MM.1S (cell line): ENCODE measurements at regions not wholly inside any gene's neighbourhood (a gene's known extent, or its start where the extent isn't known, plus 50 kb on each side); places are given as distances from the start of the nearest gene placed in this dataset.

Experiments used
- DNase-seq: peaks from one replicate; pipeline ENCODE4 v3.0.0-alpha.2; 2015
- H2AFZ ChIP-seq: fragments of 300-600 bp; sonication (generic); 2 replicates; pipeline ENCODE4 v1.6.0; 2016; ENCODE audit warnings: antibody characterized with exemption, low read length
- H3F3A ChIP-seq: fragments of 300-600 bp; sonication (generic); 2 replicates; pipeline ENCODE4 v1.6.1; 2016; ENCODE audit warnings: mild to moderate bottlenecking, antibody characterized with exemption, low read length, moderate library complexity, mixed read lengths; ENCODE audit not compliant: insufficient read depth
- H3K27ac ChIP-seq: fragments of 300-600 bp; sonication (generic); 2 replicates; pipeline ENCODE4 v1.5.1; 2016; ENCODE audit warnings: mild to moderate bottlenecking, low read length
- H3K27me3 ChIP-seq: fragments of 300-600 bp; sonication (generic); replicated peaks from 2 replicates; pipeline ENCODE4 v1.6.0; 2016; ENCODE audit warnings: low read length; ENCODE audit not compliant: insufficient read depth
- H3K36me3 ChIP-seq: fragments of 300-600 bp; sonication (generic); replicated peaks from 2 replicates; pipeline ENCODE4 v1.6.1; 2016; ENCODE audit warnings: mild to moderate bottlenecking, low read length, mixed read lengths; ENCODE audit not compliant: insufficient read depth
- H3K4me1 ChIP-seq: fragments of 300-600 bp; sonication (generic); 2 replicates; pipeline ENCODE4 v1.6.1; 2016; ENCODE audit warnings: low read length, mixed read lengths
- H3K4me2 ChIP-seq: fragments of 300-600 bp; sonication (generic); 2 replicates; pipeline ENCODE4 v1.6.0; 2016; ENCODE audit warnings: low read depth, low read length
- H3K4me3 ChIP-seq: fragments of 300-600 bp; sonication (generic); 2 replicates; pipeline ENCODE4 v1.5.1; 2016; ENCODE audit warnings: low read length, mixed read lengths
- H3K79me2 ChIP-seq: fragments of 300-600 bp; sonication (generic); 2 replicates; pipeline ENCODE4 v1.6.1; 2016; ENCODE audit warnings: mixed run types, low read length, mixed read lengths
- H3K9ac ChIP-seq: fragments of 300-600 bp; sonication (generic); 2 replicates; pipeline ENCODE4 v1.6.1; 2016; ENCODE audit warnings: low read length, mixed read lengths
- H3K9me2 ChIP-seq: fragments of 300-600 bp; sonication (generic); replicated peaks from 2 replicates; pipeline ENCODE4 v1.6.1; 2016; ENCODE audit warnings: mild to moderate bottlenecking, low read length, mixed read lengths; ENCODE audit not compliant: insufficient read depth
- H3K9me3 ChIP-seq: fragments of 300-600 bp; sonication (generic); replicated peaks from 2 replicates; pipeline ENCODE4 v1.6.1; 2016; ENCODE audit warnings: mild to moderate bottlenecking, low read length, mixed read lengths; ENCODE audit not compliant: insufficient read depth
- H4K20me1 ChIP-seq: fragments of 300-600 bp; sonication (generic); 2 replicates; pipeline ENCODE4 v1.6.1; 2016; ENCODE audit warnings: mild to moderate bottlenecking, low read length, moderate library complexity, mixed read lengths; ENCODE audit not compliant: insufficient read depth
- EZH2 ChIP-seq: fragments of 300-600 bp; sonication (generic); optimal IDR thresholded peaks from 2 replicates; pipeline ENCODE3; 2017; ENCODE audit warnings: low read depth, mild to moderate bottlenecking, antibody characterized with exemption, low read length, mixed read lengths
- EZH2phosphoT487 ChIP-seq: fragments of 300-600 bp; sonication (generic); IDR thresholded peaks from 2 replicates; pipeline ENCODE4 v1.6.1; 2018; ENCODE audit warnings: antibody characterized with exemption, low read length
- TF ChIP-seq, protein P1 (sequence below): fragments of 300-600 bp; sonication (generic); IDR thresholded peaks from 2 replicates; pipeline ENCODE4 v1.5.1; 2016; ENCODE audit warnings: antibody characterized with exemption, low read length, mixed read lengths

DNA sequence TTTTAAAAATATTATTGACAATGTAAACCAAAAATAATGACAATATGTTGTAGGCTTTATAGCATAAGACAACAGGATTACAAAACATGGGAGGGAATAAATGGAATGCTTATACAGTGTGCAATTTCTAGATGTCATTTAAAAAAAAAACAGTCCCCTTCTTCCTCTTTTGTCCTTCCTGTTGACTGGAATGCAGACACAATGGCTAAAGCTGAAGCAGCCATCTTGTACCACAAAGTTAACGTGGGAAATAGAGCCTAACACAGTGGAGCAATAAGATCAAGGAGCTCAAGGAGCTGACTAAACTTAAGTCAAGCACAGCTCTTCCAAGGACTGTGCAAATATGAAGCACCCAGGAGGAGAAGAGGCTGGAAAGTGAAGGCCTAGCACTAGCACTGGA lies 208.1 kb downstream of the ARHGAP12 start:
- Histone ChIP-seq H3K9ac (no peak overlapping the region), H3K4me3 (no peak overlapping the region), H3K27me3 (no peaks in the 10 kb centered on the region), H2AFZ (no peak overlapping the region), H3K4me1 (no peaks in the 10 kb centered on the region), H3K4me2 (no peak overlapping the region), H3F3A (no peaks in the 10 kb centered on the region), H3K27ac (no peak overlapping the region), H4K20me1 (no peaks in the 10 kb centered on the region), H3K36me3 (no peaks in the 10 kb centered on the region), H3K9me3 (no peaks in the 10 kb centered on the region), H3K79me2 (no peaks in the 10 kb centered on the region), H3K9me2 (no peaks in the 10 kb centered on the region)
- no peak for DNase-seq
- no peak for TF ChIP-seq EZH2
- no peak for TF ChIP-seq EZH2phosphoT487
- TF ChIP-seq, protein P1, sequence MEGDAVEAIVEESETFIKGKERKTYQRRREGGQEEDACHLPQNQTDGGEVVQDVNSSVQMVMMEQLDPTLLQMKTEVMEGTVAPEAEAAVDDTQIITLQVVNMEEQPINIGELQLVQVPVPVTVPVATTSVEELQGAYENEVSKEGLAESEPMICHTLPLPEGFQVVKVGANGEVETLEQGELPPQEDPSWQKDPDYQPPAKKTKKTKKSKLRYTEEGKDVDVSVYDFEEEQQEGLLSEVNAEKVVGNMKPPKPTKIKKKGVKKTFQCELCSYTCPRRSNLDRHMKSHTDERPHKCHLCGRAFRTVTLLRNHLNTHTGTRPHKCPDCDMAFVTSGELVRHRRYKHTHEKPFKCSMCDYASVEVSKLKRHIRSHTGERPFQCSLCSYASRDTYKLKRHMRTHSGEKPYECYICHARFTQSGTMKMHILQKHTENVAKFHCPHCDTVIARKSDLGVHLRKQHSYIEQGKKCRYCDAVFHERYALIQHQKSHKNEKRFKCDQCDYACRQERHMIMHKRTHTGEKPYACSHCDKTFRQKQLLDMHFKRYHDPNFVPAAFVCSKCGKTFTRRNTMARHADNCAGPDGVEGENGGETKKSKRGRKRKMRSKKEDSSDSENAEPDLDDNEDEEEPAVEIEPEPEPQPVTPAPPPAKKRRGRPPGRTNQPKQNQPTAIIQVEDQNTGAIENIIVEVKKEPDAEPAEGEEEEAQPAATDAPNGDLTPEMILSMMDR = no peak

DNA sequence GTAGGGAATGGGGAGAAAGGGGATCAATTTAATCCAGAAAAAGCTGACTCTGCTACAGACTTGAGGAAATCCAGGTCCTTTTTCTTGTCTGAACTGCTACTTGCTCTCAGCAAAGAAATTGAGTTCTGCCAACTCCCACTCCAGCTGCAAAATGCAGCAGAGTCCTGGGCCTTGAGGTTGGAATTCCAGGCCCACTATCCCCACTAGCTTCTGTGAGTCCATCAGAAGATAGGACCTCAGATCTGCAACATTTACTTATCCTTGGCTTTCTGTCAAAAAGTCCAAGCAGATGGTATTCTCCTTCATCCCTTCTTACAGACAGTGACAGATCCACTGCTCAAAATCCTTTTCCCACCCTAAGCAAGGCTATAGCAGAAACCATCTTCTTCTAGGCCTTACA lies 219.2 kb downstream of the ARHGAP12 start:
- no peak for DNase-seq
- no peaks in the 10 kb centered on the region for H3K36me3 ChIP-seq
- H3F3A ChIP-seq = 0 out of 2 replicates have a peak, but pooled peaks cover 5% of the 10 kb centered on the region
- no peak overlapping the region for H3K4me3 ChIP-seq
- H3K27me3 ChIP-seq = no peaks in the 10 kb centered on the region
- TF ChIP-seq EZH2 (no peak), EZH2phosphoT487 (no peak)
- TF ChIP-seq, protein P1 = no peak
- no peaks in the 10 kb centered on the region for H4K20me1 ChIP-seq
- no peak overlapping the region for H3K4me2 ChIP-seq
- H3K79me2 ChIP-seq = no peaks in the 10 kb centered on the region
- no peaks in the 10 kb centered on the region for H3K9me2 ChIP-seq
- no peaks in the 10 kb centered on the region for H3K9me3 ChIP-seq
- H3K4me1 ChIP-seq = peaks cover 26% of the 10 kb centered on the region
- no peak overlapping the region for H2AFZ ChIP-seq
- H3K9ac ChIP-seq = no peak overlapping the region
- no peak overlapping the region for H3K27ac ChIP-seq

DNA sequence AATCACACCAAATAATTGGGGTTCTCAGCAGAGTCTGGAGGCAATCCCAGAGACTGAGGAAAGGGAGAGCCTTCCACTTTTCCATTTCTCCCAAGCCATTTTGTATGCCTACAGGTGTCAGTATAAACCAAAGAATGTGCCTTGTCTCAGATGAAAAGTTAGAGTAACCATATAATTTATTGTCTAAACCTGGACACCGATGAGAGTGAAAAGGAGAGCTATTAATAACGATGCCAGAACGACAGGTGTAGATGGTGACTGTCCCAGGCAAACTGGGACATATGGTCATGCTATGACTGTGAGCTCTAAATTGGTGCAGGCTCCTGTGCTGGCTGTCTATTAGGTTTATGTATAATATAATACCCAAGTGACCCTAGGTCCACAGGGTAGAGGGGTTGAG lies 219.6 kb downstream of the ARHGAP12 start:
- Histone ChIP-seq H3K27ac (no peak overlapping the region), H3K27me3 (no peaks in the 10 kb centered on the region), H3K9me3 (no peaks in the 10 kb centered on the region), H3K9me2 (no peaks in the 10 kb centered on the region), H3K36me3 (no peaks in the 10 kb centered on the region), H2AFZ (no peak overlapping the region), H3K4me2 (no peak overlapping the region), H3K79me2 (no peaks in the 10 kb centered on the region), H4K20me1 (no peaks in the 10 kb centered on the region), H3K4me1 (peaks cover 26% of the 10 kb centered on the region), H3K4me3 (no peak overlapping the region), H3K9ac (no peak overlapping the region), H3F3A (0 out of 2 replicates have a peak, but pooled peaks cover 5% of the 10 kb centered on the region)
- peak; percentile 10 for DNase-seq
- TF ChIP-seq EZH2 = no peak
- TF ChIP-seq, protein P1 = 0 out of 2 replicates have a peak, but pooled peaks have one; percentile 13
- no peak for TF ChIP-seq EZH2phosphoT487
